Stimulated activated CD8-positive, alpha-beta memory T cell treated with anti-CD3 and anti-CD28 coated beads, Interleukin-4, amount 100 ng/mL, for 4 hours (primary cell): ENCODE measurements at regions not wholly inside any gene's neighbourhood (a gene's known extent, or its start where the extent isn't known, plus 50 kb on each side); places are given as distances from the start of the nearest gene placed in this dataset.
"Not testable (repeated sequence)": the region's sequence is repeated elsewhere in the genome, so short reads cannot be mapped to it uniquely, and the experiment has no call there.

Source experiments
- DNase-seq, 2 donors: peaks; one replicate each; pipeline ENCODE4 v3.0.0-alpha.2; 2020; ENCODE audit warnings: low read depth in 2 of 2, low spot score in 1 of 2

- not testable (repeated sequence) for DNase-seq
Measured at GRCh38 chr22:19660583-19660982, 53.7 kb upstream of the SEPTIN5 start.

DNA sequence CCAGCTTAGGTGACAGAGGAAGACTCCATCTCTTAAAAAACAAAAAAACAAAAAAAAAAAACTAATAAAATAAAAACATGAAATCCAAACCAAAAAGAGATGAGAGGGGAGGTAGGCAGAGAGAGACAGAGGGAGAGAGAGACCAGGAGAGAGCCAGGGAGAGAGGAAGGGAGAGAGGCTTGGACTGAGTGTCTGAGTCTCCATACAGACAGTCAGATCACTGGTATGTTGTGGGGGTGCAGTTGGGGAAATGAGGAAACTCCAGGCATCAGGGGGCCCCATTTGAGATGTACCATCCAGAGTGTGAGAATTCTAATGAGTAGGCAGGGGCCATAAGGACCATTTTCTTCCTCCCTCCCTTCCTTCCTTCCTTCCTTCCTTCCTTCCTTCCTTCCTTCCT is 53.1 kb upstream of the SEPTIN5 start:
- no peak for DNase-seq

DNA sequence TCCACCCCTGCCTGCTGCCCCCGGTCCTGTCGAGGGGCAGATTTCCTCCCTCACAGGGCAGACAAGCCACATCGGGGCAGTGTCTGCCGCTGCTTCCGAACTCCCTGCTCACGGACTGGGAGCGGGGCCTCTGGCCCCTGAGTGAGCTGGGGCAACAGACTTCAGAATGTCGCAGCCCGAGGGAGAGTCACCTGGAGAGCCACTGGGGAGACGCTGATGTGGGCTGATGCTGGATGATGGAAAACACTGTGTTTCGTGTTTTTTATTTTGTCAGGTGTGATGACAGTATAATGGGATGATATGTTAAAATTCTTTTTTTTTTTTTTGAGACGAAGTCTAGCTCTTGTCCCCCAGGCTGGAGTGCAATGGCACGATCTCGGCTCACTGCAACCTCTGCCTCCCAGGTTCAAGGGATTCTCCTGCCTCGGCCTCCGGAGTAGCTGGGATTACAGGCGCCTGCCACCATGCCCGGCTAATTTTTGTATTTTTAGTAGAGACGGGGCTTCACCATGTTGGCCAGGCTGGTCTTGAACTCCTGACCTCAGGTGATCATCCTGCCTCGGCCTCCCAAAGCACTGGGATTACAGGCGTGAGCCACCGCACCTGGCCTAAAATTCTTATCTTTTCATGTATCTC is 52.1 kb upstream of the SEPTIN5 start:
- not testable (repeated sequence) for DNase-seq

- DNase-seq = no peak
Measured at GRCh38 chr22:19663286-19663815, 51.0 kb upstream of the SEPTIN5 start.

DNA sequence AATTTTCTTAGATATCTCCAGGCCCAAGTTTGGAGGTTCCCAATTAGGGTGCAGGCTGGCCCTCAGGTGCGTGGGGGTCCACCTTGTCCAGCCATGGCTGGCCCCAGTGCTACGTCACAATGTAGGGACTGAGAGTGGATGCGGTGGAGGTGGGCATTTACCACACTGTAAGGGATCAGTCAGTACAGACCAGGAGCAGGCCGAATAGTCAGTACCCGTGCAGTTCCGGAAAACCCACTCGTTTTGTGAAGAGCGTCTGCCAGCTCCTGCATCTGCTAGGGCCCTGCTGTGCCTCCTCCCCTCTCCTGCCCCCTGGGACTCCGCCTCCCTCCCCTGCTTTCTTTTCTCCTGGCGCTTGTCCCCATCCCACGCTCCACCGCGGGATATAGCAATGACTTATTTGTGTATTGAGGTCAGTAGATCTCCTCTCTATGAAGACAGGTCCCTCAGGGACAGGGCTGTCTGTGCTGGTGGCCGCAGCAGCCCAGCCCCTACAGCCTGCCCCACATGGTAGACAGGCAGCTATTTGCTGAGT is 50.4 kb upstream of the SEPTIN5 start:
- DNase-seq = no peak

DNA sequence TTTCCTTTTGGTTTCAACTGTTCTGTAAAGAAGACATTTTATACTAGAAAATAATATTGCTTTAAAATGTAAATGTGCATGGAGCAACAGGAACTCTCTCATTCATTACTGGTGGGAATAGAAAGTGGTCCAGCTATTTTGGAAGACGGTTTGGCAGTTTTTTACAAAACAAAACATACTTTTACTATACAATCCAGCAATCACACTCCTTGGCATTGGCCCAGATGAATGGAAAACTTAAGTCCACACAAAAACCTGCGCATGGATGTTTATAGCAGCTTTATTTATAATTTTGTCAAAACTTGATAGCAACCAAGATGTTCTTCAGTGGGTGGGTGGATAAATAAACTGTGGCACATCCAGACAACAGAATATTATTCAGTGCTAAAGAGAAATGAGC is 49.9 kb upstream of the SEPTIN5 start:
- no peak for DNase-seq
